Lower leg skin (tissue), 3 donors: ENCODE measurements at regions not wholly inside any gene's neighbourhood (a gene's known extent, or its start where the extent isn't known, plus 50 kb on each side); places are given as distances from the start of the nearest gene placed in this dataset.

Source experiments
- POLR2A ChIP-seq, 2 donors: fragments of 450-650 bp; IDR thresholded peaks; one replicate each; pipeline ENCODE4 v1.6.1; 2016 to 2017; ENCODE audit warnings: antibody characterized with exemption in 2 of 2, mild to moderate bottlenecking in 1 of 2, moderate library complexity in 1 of 2
- TF ChIP-seq, protein P1 (sequence below), 3 donors: fragments of 450-650 bp; IDR thresholded peaks; one replicate each; pipeline ENCODE4 v1.5.1; 2016; ENCODE audit warnings: antibody characterized with exemption in 3 of 3, mild to moderate bottlenecking in 3 of 3, moderate library complexity in 2 of 3

GRCh38 chr11:71183878-71184277 is 68.5 kb downstream of the SHANK2 start:
- TF ChIP-seq POLR2A (IDR thresholded peaks at IDR 0.05): no peak
- TF ChIP-seq, protein P1, sequence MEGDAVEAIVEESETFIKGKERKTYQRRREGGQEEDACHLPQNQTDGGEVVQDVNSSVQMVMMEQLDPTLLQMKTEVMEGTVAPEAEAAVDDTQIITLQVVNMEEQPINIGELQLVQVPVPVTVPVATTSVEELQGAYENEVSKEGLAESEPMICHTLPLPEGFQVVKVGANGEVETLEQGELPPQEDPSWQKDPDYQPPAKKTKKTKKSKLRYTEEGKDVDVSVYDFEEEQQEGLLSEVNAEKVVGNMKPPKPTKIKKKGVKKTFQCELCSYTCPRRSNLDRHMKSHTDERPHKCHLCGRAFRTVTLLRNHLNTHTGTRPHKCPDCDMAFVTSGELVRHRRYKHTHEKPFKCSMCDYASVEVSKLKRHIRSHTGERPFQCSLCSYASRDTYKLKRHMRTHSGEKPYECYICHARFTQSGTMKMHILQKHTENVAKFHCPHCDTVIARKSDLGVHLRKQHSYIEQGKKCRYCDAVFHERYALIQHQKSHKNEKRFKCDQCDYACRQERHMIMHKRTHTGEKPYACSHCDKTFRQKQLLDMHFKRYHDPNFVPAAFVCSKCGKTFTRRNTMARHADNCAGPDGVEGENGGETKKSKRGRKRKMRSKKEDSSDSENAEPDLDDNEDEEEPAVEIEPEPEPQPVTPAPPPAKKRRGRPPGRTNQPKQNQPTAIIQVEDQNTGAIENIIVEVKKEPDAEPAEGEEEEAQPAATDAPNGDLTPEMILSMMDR (IDR thresholded peaks at IDR 0.05): no peak
